Left lobe of liver (tissue), 2 donors: ENCODE measurements at regions not wholly inside any gene's neighbourhood (a gene's known extent, or its start where the extent isn't known, plus 50 kb on each side); places are given as distances from the start of the nearest gene placed in this dataset.
"Not testable (repeated sequence)": the region's sequence is repeated elsewhere in the genome, so short reads cannot be mapped to it uniquely, and the experiment has no call there.

Source experiments
- ATAC-seq: fragments of 200-7000 bp; cut with Tn5 transposase; one replicate; pipeline ENCODE4 v1.9.1; 2020; ENCODE audit warnings: mild to moderate bottlenecking, moderate library complexity
- DNase-seq: peaks from one replicate; pipeline ENCODE4 v3.0.0-alpha.2; 2020; ENCODE audit warnings: low spot score
- donor health status: DM: no; HTN: no; CAD: no; lungs with moderate emphysema.
- donor health status: DM: no; HTN: yes; CAD: no.

DNA sequence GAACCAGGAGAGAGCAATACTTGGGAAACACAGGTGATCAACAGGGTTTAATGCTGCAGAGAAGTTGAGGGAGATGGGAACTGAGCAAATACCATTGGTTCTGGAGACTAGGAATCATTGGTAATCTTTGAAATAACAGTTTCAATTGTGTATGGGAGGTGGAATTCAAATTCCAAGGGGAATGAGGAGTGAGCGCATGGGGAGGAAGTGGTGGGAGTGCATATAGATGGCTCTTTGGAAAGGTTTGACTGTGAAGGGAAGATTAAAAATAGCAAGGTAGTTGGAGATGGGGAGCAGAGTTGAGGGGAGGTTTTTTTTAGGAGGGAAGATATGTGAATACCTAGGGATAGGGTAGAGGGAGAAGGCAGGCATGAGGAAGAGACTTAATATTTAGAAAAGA, 51.1 kb upstream of the ROPN1 start:
- ATAC-seq, result no peak
- DNase-seq, result no peak

DNA sequence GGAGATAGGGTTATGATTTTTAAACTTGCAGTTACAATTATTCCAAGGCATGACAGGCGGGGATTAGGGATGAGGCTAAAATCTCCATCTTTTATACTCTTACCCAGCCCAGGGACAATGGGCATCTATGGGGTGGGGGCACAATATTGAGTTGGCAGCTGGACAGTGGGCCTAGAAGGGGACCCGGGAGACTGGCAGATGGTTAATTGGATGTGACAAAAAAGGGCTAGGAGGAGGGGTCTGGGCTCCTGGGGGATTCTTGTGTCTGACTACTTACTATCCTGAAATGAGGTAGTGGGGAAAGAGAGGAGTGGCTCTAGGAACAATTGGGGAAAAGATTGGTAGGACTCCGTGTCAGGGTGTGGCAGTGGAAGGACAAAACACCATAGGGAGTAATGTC, 53.0 kb upstream of the ROPN1 start:
- ATAC-seq (no peak), DNase-seq (no peak)

DNA sequence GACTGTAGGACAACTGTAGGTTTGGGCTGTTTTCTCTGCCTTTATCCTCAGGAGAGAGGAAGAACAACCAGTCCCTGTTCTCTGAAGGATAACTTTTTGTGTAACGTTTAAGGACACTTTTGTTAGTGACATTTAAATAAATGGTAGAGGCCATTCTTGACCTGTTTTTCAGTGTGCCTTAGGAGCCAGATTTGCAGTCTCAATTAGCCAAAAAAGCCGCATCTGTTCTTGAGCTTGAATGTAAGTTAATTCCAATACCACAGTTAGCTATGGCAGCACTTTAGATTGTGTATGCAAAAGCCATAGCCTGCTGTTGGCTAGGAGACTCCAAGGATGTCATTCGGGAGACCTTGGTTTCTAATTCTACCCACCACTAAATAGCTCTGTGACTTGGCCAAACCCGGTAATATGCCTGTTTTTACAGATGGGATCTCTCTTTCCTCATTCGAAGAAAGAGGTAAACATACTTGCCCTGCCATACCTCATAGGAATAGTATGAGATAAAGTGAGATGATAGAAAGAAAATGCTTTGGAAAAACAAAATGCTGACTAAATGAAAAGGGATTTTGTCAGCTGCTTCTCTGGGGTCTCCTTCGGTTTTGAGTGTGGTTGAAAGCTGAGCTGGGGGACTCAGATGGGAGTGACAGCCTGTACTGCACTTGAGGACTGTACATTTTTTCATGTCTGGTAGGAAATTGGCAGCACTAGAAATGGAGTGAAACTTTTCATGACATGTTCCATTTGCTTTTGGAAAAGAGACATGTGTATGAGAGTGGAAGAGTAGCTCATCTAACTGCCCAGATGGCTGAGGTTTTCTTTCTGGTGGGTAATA, 57.3 kb upstream of the ROPN1 start:
- ATAC-seq, result no peak
- DNase-seq, result no peak

DNA sequence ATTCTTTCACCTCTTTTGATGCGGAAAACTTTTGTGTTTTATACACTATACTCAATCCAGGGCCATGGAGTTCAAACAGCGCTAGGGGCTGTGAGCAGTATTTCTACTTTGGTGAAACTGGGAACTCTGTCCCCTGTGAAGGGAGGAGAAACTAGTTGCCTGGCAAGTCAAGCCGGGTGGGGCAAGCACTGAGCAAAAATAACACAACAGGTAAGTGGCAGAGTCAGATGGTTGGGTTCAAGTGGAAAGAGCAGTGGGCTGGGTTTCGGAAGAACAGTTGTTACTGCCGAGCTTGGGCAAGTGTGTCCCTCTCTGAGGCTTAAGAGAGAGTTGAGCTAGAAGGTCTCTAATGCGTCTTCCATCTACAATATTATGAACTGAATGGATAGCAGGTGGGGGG, 59.7 kb upstream of the ROPN1 start:
- ATAC-seq, result no peak
- DNase-seq, result no peak

DNA sequence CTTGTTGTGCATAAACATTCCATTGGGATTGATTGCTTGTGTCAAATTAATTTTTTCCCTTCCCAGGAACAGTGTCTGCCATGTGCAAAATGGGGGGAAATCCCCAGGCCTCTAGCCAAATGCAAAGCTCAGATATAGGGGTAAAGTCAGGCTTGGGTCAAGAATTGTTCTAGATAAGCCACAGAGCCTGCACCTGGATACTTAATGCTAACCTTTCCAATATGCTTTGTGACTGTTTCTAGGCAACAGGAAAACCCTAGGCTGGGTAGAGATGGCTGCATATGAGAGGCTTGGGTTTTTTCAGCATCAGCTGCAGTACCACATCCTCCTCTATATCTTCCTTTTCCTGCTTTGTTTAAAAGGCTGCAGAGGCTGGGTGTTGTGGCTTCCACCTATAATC, 61.9 kb upstream of the ROPN1 start:
- no peak for ATAC-seq
- no peak for DNase-seq

DNA sequence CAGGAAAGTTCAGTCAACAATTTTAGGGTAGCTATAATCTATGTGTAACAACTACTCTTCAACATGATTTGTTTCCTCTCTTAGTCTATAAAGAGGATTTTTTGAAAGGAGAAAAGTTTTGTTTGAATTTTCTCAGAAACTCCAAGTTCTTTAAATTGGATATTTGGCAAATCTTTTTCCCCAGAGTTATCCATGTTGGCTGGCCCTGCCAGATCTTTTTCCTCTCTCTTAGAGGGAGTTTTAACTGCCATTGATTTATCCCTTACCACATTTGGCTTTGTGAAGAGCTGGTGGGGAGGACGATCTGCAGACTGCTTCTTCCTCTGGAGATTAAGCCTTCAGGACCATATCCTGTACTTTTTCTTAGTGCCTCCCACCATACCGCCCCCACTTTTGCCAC, 64.9 kb upstream of the ROPN1 start:
- ATAC-seq, result no peak
- DNase-seq, result no peak

DNA sequence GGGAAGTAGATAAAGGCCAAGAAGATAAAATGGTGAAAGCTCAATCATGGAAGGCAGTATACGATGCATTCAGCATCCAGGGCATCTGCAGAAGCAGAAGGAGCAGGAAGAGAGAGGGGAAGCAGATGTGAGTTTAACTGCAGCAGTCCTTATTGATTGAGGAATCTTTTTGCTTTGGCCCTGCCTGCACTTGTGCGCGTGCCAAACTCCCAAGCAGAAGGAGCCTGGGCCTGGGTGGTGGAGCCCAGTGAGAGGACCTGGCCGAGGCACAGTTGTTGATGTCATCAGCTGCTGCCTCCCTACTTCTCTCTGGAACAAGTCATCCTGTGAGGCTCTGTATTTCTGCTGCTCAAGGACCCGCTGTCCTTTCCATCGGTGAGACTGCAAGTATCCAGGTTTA, 65.5 kb upstream of the ROPN1 start:
- no peak for DNase-seq
- peak; percentile 29 for ATAC-seq

DNA sequence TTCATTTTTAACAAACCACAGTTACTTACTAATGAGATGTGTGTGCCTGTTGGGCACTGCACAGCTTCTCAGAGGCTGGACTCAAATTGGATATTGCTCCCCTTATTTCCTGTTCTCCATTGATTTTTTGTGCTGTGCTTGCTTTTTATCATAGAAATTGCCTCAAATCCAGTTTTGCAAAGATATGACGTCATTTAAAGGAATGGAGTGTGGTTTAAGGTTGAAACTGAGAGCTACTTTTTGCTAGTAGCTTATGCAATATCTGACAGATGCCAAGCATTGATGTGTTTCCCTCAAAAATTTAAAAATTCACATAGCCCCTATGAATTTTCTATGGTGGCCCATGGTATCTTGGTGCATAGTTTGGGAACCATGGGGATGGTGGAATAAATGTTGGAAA, 67.7 kb upstream of the ROPN1 start:
- DNase-seq (no peak), ATAC-seq (no peak)

DNA sequence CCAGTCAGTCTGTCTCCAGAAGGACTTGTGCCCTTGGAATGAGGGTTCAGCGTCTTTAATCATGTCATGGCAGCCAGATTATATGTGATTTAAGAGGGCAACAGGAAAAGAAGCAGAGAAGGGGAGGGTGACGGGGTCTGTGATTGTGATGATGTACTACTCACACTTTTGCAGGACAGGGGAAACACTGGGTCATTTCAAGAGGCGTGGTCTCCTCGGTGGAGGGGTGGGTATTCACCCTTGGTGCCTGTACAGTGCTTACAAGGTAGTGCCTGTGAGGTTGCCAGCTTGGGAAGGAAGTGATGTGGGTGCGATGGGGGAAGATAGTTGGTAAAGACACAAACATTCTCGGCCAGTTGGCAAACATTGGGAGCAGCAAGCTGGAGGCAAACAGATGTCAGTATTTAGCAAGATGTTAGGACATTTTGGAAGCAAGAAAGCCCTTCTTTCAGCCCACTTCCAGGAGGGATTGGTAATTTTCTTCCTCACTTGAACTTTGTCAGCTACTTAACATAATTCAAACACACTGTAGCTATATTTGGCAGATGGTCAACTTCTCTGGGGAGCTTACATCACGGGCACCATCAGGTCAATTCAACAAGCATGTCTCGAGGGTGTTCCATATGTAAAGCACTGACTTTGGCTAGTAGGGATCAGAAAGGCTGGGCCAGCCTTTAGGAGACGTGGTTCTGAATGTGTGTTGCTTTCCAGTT, 71.4 kb upstream of the ROPN1 start:
- ATAC-seq (no peak), DNase-seq (no peak)

DNA sequence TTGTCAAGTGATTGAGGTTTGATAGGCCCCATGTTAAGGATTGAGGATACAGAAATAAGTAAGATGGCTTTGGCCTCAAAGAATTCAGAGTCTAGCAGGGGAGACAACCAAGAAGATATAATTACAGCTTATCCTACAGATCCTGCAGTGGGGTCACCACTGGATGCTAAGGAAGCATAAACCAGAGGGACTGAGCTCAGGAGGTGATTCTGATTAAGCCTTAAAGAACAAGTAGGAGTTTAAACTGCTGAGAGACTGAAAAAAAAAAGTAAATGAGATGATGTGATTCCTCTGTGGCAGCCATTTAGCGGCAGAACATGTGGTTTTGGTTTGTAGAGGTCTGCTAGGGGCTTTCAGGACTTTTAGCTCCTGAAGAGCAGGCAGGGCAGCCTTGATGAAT, 72.1 kb upstream of the ROPN1 start:
- DNase-seq (no peak), ATAC-seq (no peak)

DNA sequence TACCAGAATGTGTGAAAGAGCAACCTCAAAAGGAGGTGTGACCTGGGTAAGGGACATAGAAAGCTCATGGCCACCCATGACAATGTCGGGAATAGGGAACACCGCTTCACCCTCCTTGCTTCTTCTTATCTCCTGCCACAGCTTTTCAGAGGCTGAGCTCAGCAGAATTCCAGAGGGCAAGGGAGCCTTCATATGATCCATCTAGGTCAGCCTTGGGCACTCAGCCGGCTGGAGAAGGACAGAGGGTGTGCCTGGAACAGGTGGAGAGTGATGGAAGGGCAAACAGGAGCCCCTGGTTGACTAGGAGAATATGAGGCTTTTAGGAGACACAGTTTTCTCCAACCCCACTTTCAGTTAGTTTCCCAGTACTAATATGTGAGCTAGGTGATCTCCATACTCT, 74.6 kb upstream of the ROPN1 start:
- not testable (repeated sequence) for ATAC-seq, DNase-seq

DNA sequence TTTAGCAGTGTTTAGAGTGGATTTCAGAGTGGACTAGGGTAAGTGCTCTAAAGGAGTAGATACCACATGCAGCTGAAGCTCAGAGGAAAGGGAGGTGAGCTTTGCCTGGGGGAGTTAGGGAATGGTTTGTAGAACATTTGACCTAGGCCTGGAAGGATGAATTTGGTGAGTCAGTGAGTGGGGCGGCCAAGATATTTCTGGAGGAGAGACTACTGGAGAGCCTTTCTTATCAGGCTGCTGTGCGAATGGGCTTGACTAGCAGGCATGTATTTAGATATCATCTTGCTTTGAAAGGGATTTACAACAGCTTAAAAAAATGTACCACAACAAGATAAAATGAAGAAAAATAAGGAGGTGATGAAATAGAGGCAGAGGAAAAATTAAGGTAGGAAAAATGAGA, 77.8 kb upstream of the ROPN1 start:
- not testable (repeated sequence) for DNase-seq, ATAC-seq

DNA sequence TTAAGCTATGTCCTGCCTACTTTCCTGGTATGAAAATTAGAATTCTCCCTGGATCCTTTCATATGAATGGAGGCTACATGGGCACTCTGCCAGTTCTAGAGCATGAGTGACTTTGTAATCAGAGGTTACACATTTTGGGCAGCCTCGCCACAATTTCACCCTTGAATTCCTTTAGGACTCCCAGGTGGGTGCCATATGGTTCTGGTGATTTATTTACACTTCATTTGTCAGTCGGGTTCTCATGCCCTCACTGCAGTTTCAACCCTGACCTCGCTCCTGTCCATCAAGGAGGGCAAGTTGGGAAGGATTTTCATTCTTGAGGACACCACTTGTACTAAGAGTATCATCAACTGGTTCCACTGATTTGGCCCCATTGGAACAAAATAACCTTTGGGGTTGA, 83.2 kb upstream of the ROPN1 start:
- not testable (repeated sequence) for ATAC-seq, DNase-seq

DNA sequence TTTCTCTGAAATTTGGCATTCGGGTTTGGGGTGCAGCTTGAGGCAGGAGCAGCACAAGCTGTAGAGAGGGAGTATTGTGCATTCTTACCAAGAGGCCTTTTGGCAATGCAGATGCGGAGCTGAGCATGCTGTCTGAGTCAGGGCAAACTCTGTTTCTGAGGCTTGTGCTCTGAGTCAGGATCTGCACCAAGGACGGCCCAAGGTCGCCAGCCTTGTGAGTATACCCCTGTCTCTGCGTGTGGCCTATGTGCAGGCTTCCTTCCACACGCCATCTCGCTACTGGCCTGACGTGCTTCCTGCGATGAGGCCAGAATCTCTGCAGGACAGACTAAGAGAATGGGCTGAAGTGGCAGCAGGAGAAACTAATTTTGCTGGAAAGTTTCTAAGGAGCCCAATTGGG, 83.8 kb upstream of the ROPN1 start:
- DNase-seq (no peak), ATAC-seq (no peak)

DNA sequence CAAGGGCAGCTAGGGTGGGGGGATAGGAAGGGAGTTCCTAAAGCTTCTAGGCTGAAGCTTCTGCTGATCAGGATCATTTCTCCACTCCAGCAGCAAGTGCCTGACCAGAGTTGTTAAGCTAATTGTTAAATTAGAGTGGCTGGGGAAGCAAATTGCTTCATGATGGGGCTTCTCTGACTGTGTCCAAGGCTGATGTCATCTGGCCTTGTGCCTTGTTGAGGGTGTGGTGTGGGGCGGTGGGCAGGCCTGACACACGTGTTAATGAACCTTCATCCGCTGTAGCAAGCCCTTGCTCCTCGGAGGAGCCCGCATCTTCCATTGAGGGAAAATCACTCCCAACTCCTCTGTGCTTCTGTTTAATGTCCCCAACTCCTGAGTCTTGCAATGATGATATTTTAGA, 84.3 kb upstream of the ROPN1 start:
- no peak for ATAC-seq
- DNase-seq, result no peak

DNA sequence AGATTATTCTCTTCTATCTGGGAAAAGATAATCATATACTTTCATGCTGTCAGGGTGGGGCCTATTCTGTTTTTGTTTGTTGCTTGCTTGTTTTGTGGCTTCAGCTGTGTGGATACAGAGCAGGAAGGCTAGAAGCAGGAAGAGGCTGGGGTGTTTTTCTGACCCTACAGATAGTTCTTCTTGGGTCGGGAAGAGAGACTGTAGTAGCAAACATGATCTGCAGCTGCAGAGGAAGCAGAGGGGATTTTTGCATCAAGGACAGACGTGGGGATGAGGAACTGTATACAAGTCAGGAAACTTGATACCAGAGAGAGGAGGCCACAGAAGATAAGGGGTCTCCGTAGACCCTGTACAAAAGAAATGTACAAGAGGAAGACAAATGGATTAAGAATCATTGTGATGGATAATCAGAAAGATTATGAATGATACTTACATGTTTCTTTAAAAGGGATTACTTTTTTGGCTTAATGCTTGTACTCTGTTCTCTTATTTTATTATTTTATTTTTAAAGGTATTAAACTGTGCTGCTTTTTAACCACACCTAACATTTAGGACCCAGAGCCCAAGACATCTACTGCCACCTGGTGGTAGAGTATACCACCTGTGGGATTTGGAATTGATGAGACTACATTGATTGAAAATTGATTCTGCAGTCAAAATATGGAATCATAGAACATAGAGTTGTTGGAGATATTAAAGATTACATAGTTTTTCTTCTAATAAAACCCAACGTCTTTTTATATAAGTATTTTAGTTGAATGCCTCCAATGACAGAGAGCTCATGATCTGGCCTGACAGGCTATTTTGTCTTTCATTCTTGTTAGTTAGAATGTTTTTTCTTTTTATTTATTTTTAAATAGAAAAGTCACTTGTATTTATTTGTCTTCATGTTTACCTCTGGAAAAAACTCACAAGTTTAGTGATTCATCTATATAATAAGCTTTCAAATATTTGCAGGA, 87.3 kb upstream of the ROPN1 start:
- peak; percentile 87 for ATAC-seq
- DNase-seq, result no peak

DNA sequence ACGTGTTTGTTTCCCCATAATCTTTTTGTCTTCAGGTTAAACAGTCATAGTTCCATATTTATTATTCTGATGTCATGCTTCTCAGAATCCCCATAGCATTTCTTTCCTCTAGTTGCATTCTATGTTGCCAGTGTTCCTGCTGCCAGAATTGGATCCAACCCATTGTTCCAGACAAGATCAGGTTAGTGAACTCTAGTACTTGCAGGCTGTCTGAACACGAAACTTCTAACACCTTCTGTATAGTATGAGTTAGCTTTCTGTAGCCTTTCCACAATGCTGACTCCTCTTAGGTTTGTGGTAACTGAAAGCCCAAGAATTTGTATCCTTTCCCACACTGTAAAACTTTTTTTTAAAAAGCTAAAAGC, 88.0 kb upstream of the ROPN1 start:
- ATAC-seq (no peak), DNase-seq (no peak)

DNA sequence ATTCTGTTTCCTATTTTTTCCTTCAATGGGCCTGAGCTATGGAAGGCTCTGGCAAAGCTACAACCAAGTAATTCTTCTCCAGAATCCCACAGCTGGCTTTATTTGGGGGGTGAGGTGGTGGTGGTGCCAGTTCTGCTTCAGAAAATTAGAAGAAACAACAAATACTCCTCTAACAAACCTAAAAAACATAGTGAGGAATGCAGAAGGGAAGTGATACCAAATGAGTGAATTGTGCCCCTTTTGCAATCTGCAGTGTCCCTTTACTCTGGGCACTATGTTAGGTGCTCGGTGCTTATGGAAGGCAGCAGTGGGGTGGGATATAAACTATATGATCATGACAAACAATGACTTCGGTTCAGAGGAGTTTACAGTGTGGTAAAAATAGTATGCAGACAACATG, 90.4 kb upstream of the ROPN1 start:
- DNase-seq, result no peak
- ATAC-seq, result no peak

DNA sequence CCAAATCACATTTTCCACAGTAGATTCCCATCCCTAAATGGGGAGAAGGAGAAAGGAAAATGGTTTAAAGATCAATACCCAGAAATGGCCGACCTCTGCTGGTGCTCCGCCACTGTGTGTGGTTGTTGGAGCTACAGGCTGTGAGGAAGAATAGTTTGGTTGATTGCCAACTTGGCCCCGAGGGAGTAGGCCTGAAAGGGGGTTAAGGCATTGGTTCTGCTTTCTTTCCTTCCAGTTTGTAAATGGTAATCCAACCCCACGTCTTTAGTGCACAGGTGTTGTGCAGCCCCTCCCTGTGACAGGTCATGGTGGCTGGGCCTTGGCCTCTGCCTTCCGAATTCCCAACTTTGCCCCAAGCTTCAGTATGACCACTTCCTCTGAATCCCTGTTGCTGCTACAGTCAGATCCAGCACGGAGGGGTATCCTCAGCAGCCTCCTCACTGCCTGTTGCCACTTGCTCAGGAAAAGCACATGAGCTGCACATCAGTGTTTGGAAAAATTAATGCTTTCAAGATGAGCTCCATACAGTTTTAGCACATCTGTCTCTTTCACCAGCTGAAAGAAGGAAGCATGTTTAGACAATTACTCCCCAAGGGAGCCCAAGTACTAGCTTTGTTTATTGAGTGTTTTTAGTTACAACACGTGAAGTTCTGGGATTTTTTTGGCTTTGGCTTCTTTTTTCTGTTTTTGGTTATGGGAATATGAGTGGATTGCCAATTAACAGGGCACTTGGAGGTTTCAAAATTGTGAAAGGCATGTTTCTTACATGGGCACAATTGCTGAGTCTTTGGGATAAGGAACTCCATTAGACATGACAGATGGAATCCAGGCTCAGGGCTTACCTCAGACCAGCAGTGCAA, 92.3 kb upstream of the ROPN1 start:
- no peak for DNase-seq
- no peak for ATAC-seq

DNA sequence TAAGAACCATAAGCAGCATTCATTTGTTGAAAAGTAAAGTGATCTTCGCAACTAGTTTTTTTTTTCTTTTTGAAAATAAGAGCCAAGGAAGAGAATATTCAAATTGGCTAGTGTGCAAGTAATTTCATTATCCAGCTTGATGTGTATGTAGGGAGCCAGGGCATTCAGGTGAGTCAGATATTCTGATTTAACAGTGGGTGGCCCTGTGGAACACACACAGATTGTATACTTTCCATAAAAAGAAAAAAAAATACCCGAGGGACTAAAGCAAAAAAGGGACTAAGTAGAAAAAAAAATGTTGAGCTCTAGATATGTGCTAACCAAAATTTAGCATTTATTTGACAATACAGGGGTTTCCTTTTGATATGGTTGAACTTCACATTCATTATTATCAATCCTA, 96.9 kb upstream of the ROPN1 start:
- ATAC-seq, result no peak
- no peak for DNase-seq

DNA sequence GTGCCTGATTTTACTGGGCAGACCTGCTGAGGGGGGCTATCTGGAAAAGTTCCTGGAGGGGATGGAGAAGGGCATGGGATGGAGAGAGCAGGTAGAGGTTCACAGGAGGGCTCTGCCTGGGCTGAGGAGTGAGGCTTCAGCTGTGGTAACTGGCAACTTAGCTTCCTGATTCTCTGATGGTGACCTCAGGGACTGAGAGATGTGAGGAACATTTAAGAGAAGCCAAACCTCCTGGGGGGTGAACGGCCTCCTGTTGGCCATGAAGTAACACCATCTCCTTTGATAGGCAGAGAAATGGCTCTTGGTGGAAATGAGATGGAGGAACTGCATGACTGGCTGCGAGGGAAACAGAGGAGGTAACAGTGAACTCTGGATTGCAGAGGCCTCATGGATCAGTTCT, 97.3 kb upstream of the ROPN1 start:
- ATAC-seq, result no peak

More for the DNA sequence above, 97.3 kb upstream of the ROPN1 start:
- no peak for DNase-seq
